ENCODE measurements at regions not wholly inside any gene's neighbourhood (a gene's known extent, or its start where the extent isn't known, plus 50 kb on each side); places are given as distances from the start of the nearest gene placed in this dataset.

DNA sequence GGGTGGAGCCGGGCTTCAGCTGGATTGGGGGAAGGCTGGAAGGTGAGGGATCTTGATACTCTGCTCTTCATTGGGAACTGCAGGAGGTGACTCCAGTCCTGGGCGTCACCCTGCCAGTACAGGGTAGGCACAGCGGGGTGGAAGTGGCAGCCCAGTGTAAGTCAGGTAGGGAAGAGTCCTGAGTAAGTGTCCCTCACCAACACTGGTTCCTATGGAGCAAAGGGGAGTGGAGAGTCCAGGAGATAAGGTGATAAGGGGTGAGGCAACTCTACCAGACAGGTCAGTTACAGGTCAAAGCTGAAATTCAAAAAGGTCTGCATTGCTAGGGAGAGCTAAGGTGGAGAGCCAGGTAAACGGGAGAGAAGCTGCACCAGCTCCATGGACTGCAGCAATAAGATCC is 145.6 kb upstream of the NFE2L3 start:
- H3K9me3 Mint-ChIP-seq = no peaks in the 10 kb centered on the region
- no peak overlapping the region for H3K27ac Mint-ChIP-seq
- no peak overlapping the region for H3K4me3 Mint-ChIP-seq
- ATAC-seq = no peak
- no peaks in the 10 kb centered on the region for H3K4me1 Mint-ChIP-seq
- no peaks in the 10 kb centered on the region for H3K36me3 Mint-ChIP-seq
- DNase-seq (ENCODE audit: low spot score in 2 of 2) = no peak

DNA sequence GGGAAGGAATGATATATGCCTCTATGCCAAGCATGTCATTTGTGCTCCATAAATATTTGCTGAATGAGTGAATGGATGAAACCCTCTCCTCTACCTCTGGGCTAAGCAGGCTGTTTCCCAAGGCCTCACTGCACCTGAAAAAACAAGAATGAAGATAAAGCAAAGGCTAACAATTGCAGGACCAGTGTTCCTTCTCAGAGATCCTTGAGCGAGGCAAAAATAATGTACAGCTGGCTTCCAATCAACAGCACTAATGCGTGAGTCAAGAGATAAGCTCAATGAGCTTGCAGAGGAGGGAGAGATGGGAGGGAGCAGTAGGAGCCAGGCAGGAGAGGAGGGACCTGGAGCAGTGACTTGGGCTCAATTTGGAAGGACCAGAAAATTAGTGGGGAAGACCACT is 144.5 kb upstream of the NFE2L3 start:
- no peaks in the 10 kb centered on the region for H3K9me3 Mint-ChIP-seq
- ATAC-seq = no peak

DNA sequence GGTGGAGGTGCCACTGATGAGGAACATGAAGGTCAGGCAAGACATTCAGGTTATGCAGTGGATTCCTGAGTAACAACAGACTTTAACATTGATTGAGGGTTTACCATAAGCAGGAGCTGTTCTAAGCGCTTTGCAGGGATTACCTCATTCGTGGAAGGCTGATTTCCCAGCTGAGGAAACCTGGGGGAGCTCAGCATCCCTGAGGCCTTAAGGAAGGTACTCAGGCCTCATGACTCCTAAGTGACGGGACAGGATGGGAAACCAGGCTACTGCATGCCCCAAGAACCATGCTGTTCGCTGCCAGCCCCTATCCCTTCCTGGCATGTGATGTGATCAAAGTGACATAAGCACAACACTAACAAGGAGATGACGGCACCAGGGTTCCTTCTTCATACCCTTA is 143.6 kb upstream of the NFE2L3 start:
- no peak overlapping the region for H3K27ac Mint-ChIP-seq
- no peaks in the 10 kb centered on the region for H3K4me1 Mint-ChIP-seq
- no peaks in the 10 kb centered on the region for H3K9me3 Mint-ChIP-seq
- no peak for DNase-seq (ENCODE audit: low spot score in 2 of 2)
- no peaks in the 10 kb centered on the region for H3K36me3 Mint-ChIP-seq
- no peak overlapping the region for H3K4me3 Mint-ChIP-seq
- no peak for ATAC-seq

More for the DNA sequence above, 144.5 kb upstream of the NFE2L3 start:
- no peaks in the 10 kb centered on the region for H3K4me1 Mint-ChIP-seq
- H3K36me3 Mint-ChIP-seq = no peaks in the 10 kb centered on the region
- DNase-seq (ENCODE audit: low spot score in 2 of 2) = no peak
- no peak overlapping the region for H3K27ac Mint-ChIP-seq
- no peak overlapping the region for H3K4me3 Mint-ChIP-seq

- Mint-ChIP-seq H3K36me3 (no peaks in the 10 kb centered on the region), H3K4me1 (no peaks in the 10 kb centered on the region), H3K9me3 (no peaks in the 10 kb centered on the region), H3K4me3 (no peak overlapping the region), H3K27ac (no peak overlapping the region)
- DNase-seq (ENCODE audit: low spot score in 2 of 2) (no peak), ATAC-seq (no peak)
These were observed 140.8 kb upstream of the NFE2L3 start for GRCh38 chr7:26011039-26011696.

DNA sequence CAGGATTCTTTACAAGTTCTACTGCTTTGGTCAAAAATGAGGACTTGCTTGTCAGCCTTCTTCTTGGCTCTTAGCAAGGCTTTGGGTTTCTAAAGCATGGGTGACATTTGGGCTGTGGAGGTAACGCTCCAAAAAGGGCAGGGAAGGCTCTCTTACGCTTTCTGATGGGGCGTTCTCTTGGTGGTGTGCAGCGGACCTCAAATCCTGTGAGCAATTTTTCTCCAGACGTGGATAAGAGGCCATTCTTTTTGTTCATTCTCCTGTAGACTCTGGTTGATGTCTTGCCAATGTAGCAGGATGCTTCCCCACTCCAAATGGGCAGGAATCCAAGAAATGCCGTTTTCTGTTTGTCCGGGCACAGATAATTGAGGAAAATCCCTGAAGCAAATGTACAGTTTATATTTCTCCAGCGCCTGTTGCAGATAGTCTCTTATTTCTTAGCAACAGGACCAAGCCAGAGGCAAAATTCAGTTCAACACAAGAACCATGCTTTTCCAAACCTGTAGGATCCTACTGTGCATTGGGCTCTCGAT is 138.4 kb upstream of the NFE2L3 start:
- no peak overlapping the region for H3K27ac Mint-ChIP-seq
- H3K4me3 Mint-ChIP-seq = no peak overlapping the region

DNA sequence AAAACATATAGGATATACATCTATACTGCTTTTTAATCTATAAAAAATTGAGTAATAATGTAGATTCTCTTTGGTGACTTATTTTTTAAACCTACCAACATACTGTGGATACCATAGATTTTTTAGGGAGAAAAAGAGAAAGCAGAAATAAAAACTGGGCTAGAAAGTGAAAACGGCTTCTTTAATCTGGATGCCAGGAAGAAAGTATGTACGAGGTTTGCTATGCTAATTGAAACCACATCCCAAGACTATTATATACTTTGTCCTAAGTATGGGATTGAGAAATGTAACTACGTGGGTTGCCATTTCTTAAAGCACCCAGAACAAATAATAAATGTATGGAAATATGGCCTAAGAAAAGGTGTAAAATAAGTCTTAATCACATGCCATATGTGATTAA is 129.0 kb upstream of the NFE2L3 start:
- no peak for ATAC-seq
- DNase-seq (ENCODE audit: low spot score in 2 of 2) = no peak
- H3K4me3 Mint-ChIP-seq = no peak overlapping the region
- no peaks in the 10 kb centered on the region for H3K36me3 Mint-ChIP-seq
- no peaks in the 10 kb centered on the region for H3K9me3 Mint-ChIP-seq
- no peak overlapping the region for H3K27ac Mint-ChIP-seq
- no peaks in the 10 kb centered on the region for H3K4me1 Mint-ChIP-seq

More for the DNA sequence above, 138.4 kb upstream of the NFE2L3 start:
- Mint-ChIP-seq H3K4me1 (no peaks in the 10 kb centered on the region), H3K36me3 (no peaks in the 10 kb centered on the region), H3K9me3 (no peaks in the 10 kb centered on the region)
- ATAC-seq (no peak), DNase-seq (ENCODE audit: low spot score in 2 of 2) (no peak)

- no peak overlapping the region for H3K27ac Mint-ChIP-seq
- ATAC-seq = no peak
- no peak for DNase-seq (ENCODE audit: low spot score in 2 of 2)
These were observed 122.1 kb upstream of the NFE2L3 start for GRCh38 chr7:26029911-26030310.

GRCh38 chr7:26034391-26034790 is 117.6 kb upstream of the NFE2L3 start:
- H3K27ac Mint-ChIP-seq = no peak overlapping the region
- H3K4me1 Mint-ChIP-seq = peaks cover 10% of the 10 kb centered on the region
- H3K9me3 Mint-ChIP-seq = no peaks in the 10 kb centered on the region
- no peak for DNase-seq (ENCODE audit: low spot score in 2 of 2)
- H3K4me3 Mint-ChIP-seq = no peak overlapping the region
- peak; percentile 81 for ATAC-seq
- no peaks in the 10 kb centered on the region for H3K36me3 Mint-ChIP-seq

More at GRCh38 chr7:26029911-26030310, 122.1 kb upstream of the NFE2L3 start:
- H3K4me1 Mint-ChIP-seq = peaks cover 5% of the 10 kb centered on the region
- no peaks in the 10 kb centered on the region for H3K36me3 Mint-ChIP-seq
- H3K9me3 Mint-ChIP-seq = no peaks in the 10 kb centered on the region
- H3K4me3 Mint-ChIP-seq = no peak overlapping the region

GRCh38 chr7:26035552-26035951 is 116.4 kb upstream of the NFE2L3 start:
- Mint-ChIP-seq H3K36me3 (no peaks in the 10 kb centered on the region), H3K27ac (no peak overlapping the region), H3K4me3 (no peak overlapping the region), H3K4me1 (peaks cover 10% of the 10 kb centered on the region), H3K9me3 (no peaks in the 10 kb centered on the region)
- DNase-seq (ENCODE audit: low spot score in 2 of 2) = no peak
- ATAC-seq = no peak

DNA sequence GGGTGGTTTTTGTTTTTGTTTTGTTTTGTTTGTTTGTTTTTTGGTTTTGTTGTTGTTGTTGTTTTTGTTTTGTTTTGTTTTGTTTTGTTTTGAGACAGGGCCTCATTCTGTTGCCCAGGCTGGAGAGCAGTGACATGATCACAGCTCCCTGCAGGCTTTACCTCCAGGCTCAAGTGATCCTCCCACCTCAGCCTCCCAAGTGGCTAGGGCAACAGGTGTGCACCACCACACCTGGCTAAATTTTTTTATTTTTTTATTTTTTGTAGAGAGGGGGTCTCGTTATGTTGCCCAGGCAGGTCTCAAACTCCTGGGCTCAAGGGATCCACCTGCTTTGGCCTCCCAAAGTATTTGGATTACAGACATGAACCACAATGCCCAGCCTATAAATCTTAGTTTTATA is 115.9 kb upstream of the NFE2L3 start:
- peaks cover 10% of the 10 kb centered on the region for H3K4me1 Mint-ChIP-seq
- DNase-seq (ENCODE audit: low spot score in 2 of 2) (no peak), ATAC-seq (no peak)
- H3K9me3 Mint-ChIP-seq = no peaks in the 10 kb centered on the region
- H3K4me3 Mint-ChIP-seq = no peak overlapping the region
- H3K36me3 Mint-ChIP-seq = no peaks in the 10 kb centered on the region
- H3K27ac Mint-ChIP-seq = no peak overlapping the region

- H3K4me1 Mint-ChIP-seq = peaks cover 10% of the 10 kb centered on the region
- no peak for DNase-seq (ENCODE audit: low spot score in 2 of 2)
- no peak overlapping the region for H3K4me3 Mint-ChIP-seq
- H3K27ac Mint-ChIP-seq = no peak overlapping the region
- peak; percentile 62 for ATAC-seq
- no peaks in the 10 kb centered on the region for H3K36me3 Mint-ChIP-seq
- no peaks in the 10 kb centered on the region for H3K9me3 Mint-ChIP-seq
These were observed 113.6 kb upstream of the NFE2L3 start for GRCh38 chr7:26038201-26038990.

- no peak overlapping the region for H3K27ac Mint-ChIP-seq
- H3K9me3 Mint-ChIP-seq = no peaks in the 10 kb centered on the region
- no peaks in the 10 kb centered on the region for H3K36me3 Mint-ChIP-seq
- H3K4me1 Mint-ChIP-seq = peaks cover 10% of the 10 kb centered on the region
- DNase-seq (ENCODE audit: low spot score in 2 of 2) (no peak), ATAC-seq (no peak)
- no peak overlapping the region for H3K4me3 Mint-ChIP-seq
These were observed 111.9 kb upstream of the NFE2L3 start for GRCh38 chr7:26040085-26040484.

- H3K4me3 Mint-ChIP-seq = no peak overlapping the region
- H3K36me3 Mint-ChIP-seq = no peaks in the 10 kb centered on the region
- ATAC-seq = no peak
- no peaks in the 10 kb centered on the region for H3K9me3 Mint-ChIP-seq
- no peak for DNase-seq (ENCODE audit: low spot score in 2 of 2)
- H3K27ac Mint-ChIP-seq = no peak overlapping the region
- H3K4me1 Mint-ChIP-seq = peaks cover 10% of the 10 kb centered on the region
These were observed 109.8 kb upstream of the NFE2L3 start for GRCh38 chr7:26042237-26042636.

DNA sequence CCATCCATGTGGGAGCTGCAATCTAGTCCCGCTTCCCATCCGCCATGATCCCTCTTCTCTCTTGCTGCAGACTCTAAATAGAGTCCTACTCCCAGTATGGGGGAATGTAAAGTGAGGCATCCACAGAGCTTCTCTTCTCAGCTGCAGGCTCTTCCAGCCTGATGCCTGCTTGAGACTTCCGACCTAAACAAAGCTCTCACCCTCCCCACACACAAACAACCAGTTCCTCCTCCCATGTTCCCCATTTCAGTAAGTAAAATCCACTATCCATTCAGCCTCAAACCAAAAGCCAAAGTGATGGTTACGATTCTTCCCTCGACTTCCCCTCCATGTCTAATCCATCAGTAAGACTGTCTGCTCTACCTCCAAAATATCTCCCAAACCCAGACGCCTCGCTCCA is 108.2 kb upstream of the NFE2L3 start:
- no peaks in the 10 kb centered on the region for H3K36me3 Mint-ChIP-seq
- H3K9me3 Mint-ChIP-seq = no peaks in the 10 kb centered on the region
- ATAC-seq = no peak
- no peak overlapping the region for H3K4me3 Mint-ChIP-seq
- H3K27ac Mint-ChIP-seq = no peak overlapping the region
- H3K4me1 Mint-ChIP-seq = peaks cover 1% of the 10 kb centered on the region
- DNase-seq (ENCODE audit: low spot score in 2 of 2) = no peak

- Mint-ChIP-seq H3K36me3 (no peaks in the 10 kb centered on the region), H3K27ac (no peak overlapping the region), H3K4me1 (no peaks in the 10 kb centered on the region), H3K9me3 (no peaks in the 10 kb centered on the region), H3K4me3 (no peak overlapping the region)
- ATAC-seq (no peak), DNase-seq (ENCODE audit: low spot score in 2 of 2) (no peak)
These were observed 107.7 kb upstream of the NFE2L3 start for GRCh38 chr7:26044320-26044719.

DNA sequence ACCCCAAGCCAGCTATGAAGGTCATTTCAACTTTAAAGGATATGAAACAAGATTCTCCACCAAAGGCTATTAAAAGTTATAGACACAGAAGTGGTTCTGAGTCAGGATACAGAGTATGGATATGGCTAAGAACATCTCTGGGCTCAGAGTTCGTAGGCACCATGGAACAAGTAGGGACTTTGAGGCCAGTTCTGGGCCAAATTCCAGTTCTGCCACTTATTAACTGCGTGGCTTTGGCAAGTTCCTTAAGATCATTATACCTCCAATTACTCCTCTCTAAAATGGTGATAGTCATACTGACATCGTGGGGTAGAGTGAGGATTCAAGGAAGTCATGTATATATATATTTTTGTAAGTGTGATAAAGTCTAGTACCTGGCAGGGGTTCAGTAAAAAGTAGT is 105.8 kb upstream of the NFE2L3 start:
- Mint-ChIP-seq H3K9me3 (no peaks in the 10 kb centered on the region), H3K36me3 (no peaks in the 10 kb centered on the region), H3K4me3 (no peak overlapping the region), H3K27ac (no peak overlapping the region), H3K4me1 (no peaks in the 10 kb centered on the region)
- no peak for ATAC-seq
- DNase-seq (ENCODE audit: low spot score in 2 of 2) = no peak
